Common myeloid progenitor, CD34-positive (primary cell): ENCODE measurements at regions not wholly inside any gene's neighbourhood (a gene's known extent, or its start where the extent isn't known, plus 50 kb on each side); places are given as distances from the start of the nearest gene placed in this dataset.

ENCODE experiments used
- CTCF ChIA-PET: fragments of 350-600 bp; sonication (Branson Sonifier 250); formaldehyde crosslinking; loops from one replicate; lab custom pipeline; 2021; ENCODE audit warnings: antibody characterized with exemption; lab: Charles Lee
- POLR2A ChIA-PET: fragments of 350-600 bp; sonication (Branson Sonifier 250); formaldehyde crosslinking; loops from one replicate; lab custom pipeline; 2021; ENCODE audit warnings: antibody characterized with exemption; lab: Charles Lee
- DNase-seq, 3 donors: peaks; one replicate each; pipeline versions ENCODE4 v3.0.0 to v3.0.0-alpha.2; 2013
- H3K27ac ChIP-seq, 2 experiments: 1 replicate in 1 of 2; 2 replicates in 1 of 2; pipeline ENCODE4 v1.7.0; 2013; ENCODE audit warnings: inconsistent platforms in 2 of 2, low read length in 2 of 2, mild to moderate bottlenecking in 2 of 2, low read depth in 1 of 2, moderate library complexity in 1 of 2; ENCODE audit not compliant: severe bottlenecking in 2 of 2, insufficient read depth in 1 of 2, poor library complexity in 1 of 2
- H3K27me3 ChIP-seq, 5 experiments: replicated peaks in 2 of 5; 1 replicate in 3 of 5; 2 replicates in 2 of 5; pipeline versions ENCODE4 v1.6.1 to v1.7.0; 2013; ENCODE audit warnings: low read length in 4 of 5, mild to moderate bottlenecking in 2 of 5, moderate library complexity in 2 of 5, inconsistent platforms in 1 of 5; ENCODE audit not compliant: insufficient read depth in 5 of 5, control insufficient read depth in 4 of 5
- H3K36me3 ChIP-seq, 4 experiments: 1 replicate in 2 of 4; 2 replicates in 2 of 4; pipeline versions ENCODE4 v1.6.1 to v1.7.0; 2013; ENCODE audit warnings: low read length in 3 of 4, control low read depth in 1 of 4, mild to moderate bottlenecking in 1 of 4; ENCODE audit not compliant: control insufficient read depth in 4 of 4, insufficient read depth in 4 of 4
- H3K4me1 ChIP-seq, 4 experiments: 1 replicate in 3 of 4; 2 replicates in 1 of 4; pipeline versions ENCODE4 v1.6.1 to v1.7.1; 2013; ENCODE audit warnings: low read length in 3 of 4, mild to moderate bottlenecking in 3 of 4, control low read depth in 1 of 4, inconsistent platforms in 1 of 4, moderate library complexity in 1 of 4; ENCODE audit not compliant: control insufficient read depth in 4 of 4, insufficient read depth in 4 of 4; ENCODE audit errors: control extremely low read depth in 1 of 4
- H3K4me3 ChIP-seq, 7 experiments: 1 replicate in 4 of 7; 2 replicates in 3 of 7; pipeline versions ENCODE4 v1.5.1 to v1.7.0; 2013; ENCODE audit warnings: mild to moderate bottlenecking in 7 of 7, low read length in 6 of 7, moderate library complexity in 6 of 7, inconsistent platforms in 2 of 7, low read depth in 2 of 7, control low read depth in 1 of 7; ENCODE audit not compliant: insufficient read depth in 4 of 7, control insufficient read depth in 1 of 7; ENCODE audit errors: extremely low read depth in 1 of 7
- H3K9me3 ChIP-seq, 5 experiments: 1 replicate in 4 of 5; 2 replicates in 1 of 5; pipeline versions ENCODE4 v1.6.1 to v1.7.1; 2013; ENCODE audit warnings: low read length in 4 of 5, mild to moderate bottlenecking in 2 of 5, inconsistent platforms in 1 of 5, low read depth in 1 of 5, moderate library complexity in 1 of 5; ENCODE audit not compliant: control insufficient read depth in 4 of 5, insufficient read depth in 2 of 5; ENCODE audit errors: control extremely low read depth in 1 of 5
- WGBS: methylation state at CpG from one replicate; pipeline ENCODE4 v1.1.5; 2013; ENCODE audit not compliant: insufficient coverage; 5-methylcytosine and 5-hydroxymethylcytosine counted together

- peaks cover 0 to 8% (median 0%) of the 10 kb centered on the region in 5 experiments for H3K27me3 ChIP-seq
- no peaks in the 10 kb centered on the region for H3K4me1 ChIP-seq
- no peak for DNase-seq
- H3K9me3 ChIP-seq = peaks cover 0 to 6% (median 0%) of the 10 kb centered on the region in 5 experiments
- CTCF ChIA-PET = no interaction called here
- H3K27ac ChIP-seq = no peak overlapping the region
- POLR2A ChIA-PET = no interaction called here
- no peak overlapping the region for H3K4me3 ChIP-seq
- WGBS = 94% methylated on average over 11 of the region's 12 CpGs
- H3K36me3 ChIP-seq = no peaks in the 10 kb centered on the region
Measured at GRCh38 chr13:111872475-111873150, 194.3 kb upstream of the SOX1 start.

GRCh38 chr13:111873676-111874178 lies 193.2 kb upstream of the SOX1 start:
- DNase-seq = no peak
- CTCF ChIA-PET = no interaction called here
- H3K9me3 ChIP-seq = peaks cover 0 to 6% (median 0%) of the 10 kb centered on the region in 5 experiments
- no peaks in the 10 kb centered on the region for H3K4me1 ChIP-seq
- 99% methylated on average over 8 of the region's 8 CpGs for WGBS
- H3K4me3 ChIP-seq = no peak overlapping the region
- H3K27me3 ChIP-seq = peaks cover 0 to 8% (median 1%) of the 10 kb centered on the region in 5 experiments
- POLR2A ChIA-PET = no interaction called here
- no peak overlapping the region for H3K27ac ChIP-seq
- no peaks in the 10 kb centered on the region for H3K36me3 ChIP-seq

- peaks cover 0 to 4% (median 0%) of the 10 kb centered on the region in 5 experiments for H3K9me3 ChIP-seq
- no peak overlapping the region for H3K4me3 ChIP-seq
- no peaks in the 10 kb centered on the region for H3K36me3 ChIP-seq
- peaks cover 0 to 8% (median 0%) of the 10 kb centered on the region in 5 experiments for H3K27me3 ChIP-seq
- no peak for DNase-seq
- WGBS = 94% methylated on average over 13 of the region's 13 CpGs
- ChIA-PET POLR2A (no interaction called here), CTCF (no interaction called here)
- H3K27ac ChIP-seq = no peak overlapping the region
- no peaks in the 10 kb centered on the region for H3K4me1 ChIP-seq
Measured at GRCh38 chr13:111874981-111875380, 192.0 kb upstream of the SOX1 start.

GRCh38 chr13:111875915-111876314 lies 191.0 kb upstream of the SOX1 start:
- POLR2A ChIA-PET = no interaction called here
- Histone ChIP-seq H3K4me3 (no peak overlapping the region), H3K36me3 (no peaks in the 10 kb centered on the region), H3K4me1 (no peaks in the 10 kb centered on the region), H3K27ac (no peak overlapping the region), H3K27me3 (peaks cover 0 to 8% (median 0%) of the 10 kb centered on the region in 5 experiments), H3K9me3 (peaks cover 0 to 4% (median 0%) of the 10 kb centered on the region in 5 experiments)
- 86% methylated on average over 6 of the region's 7 CpGs for WGBS
- CTCF ChIA-PET = no interaction called here
- no peak for DNase-seq

GRCh38 chr13:111876506-111876905 lies 190.4 kb upstream of the SOX1 start:
- Histone ChIP-seq H3K36me3 (no peaks in the 10 kb centered on the region), H3K4me3 (no peak overlapping the region), H3K27ac (no peak overlapping the region), H3K4me1 (no peaks in the 10 kb centered on the region), H3K9me3 (peaks cover 0 to 4% (median 0%) of the 10 kb centered on the region in 5 experiments), H3K27me3 (peaks cover 0 to 8% (median 0%) of the 10 kb centered on the region in 5 experiments)
- 78% methylated on average over 4 of the region's 4 CpGs for WGBS
- ChIA-PET POLR2A (no interaction called here), CTCF (no interaction called here)
- no peak for DNase-seq

GRCh38 chr13:111877906-111878305 lies 189.0 kb upstream of the SOX1 start:
- Histone ChIP-seq H3K27me3 (peaks cover 0 to 8% (median 0%) of the 10 kb centered on the region in 5 experiments), H3K4me3 (no peak overlapping the region), H3K9me3 (peaks cover 0 to 4% (median 0%) of the 10 kb centered on the region in 5 experiments), H3K27ac (no peak overlapping the region), H3K36me3 (no peaks in the 10 kb centered on the region), H3K4me1 (no peaks in the 10 kb centered on the region)
- WGBS = 93% methylated on average over 7 of the region's 12 CpGs
- ChIA-PET CTCF (interaction anchor here (1.3 kb wide), 1 partner anchor 10 kb away, joined by 3 read pairs; no protein-coding TSS in a partner anchor), POLR2A (no interaction called here)
- DNase-seq = no peak

GRCh38 chr13:111879719-111880118 lies 187.2 kb upstream of the SOX1 start:
- no peaks in the 10 kb centered on the region for H3K36me3 ChIP-seq
- 74% methylated on average over 5 of the region's 5 CpGs for WGBS
- no peak overlapping the region for H3K27ac ChIP-seq
- POLR2A ChIA-PET = no interaction called here
- no peak for DNase-seq
- no peak overlapping the region for H3K4me3 ChIP-seq
- no peaks in the 10 kb centered on the region for H3K4me1 ChIP-seq
- H3K27me3 ChIP-seq = peaks cover 0 to 9% (median 0%) of the 10 kb centered on the region in 5 experiments
- CTCF ChIA-PET = no interaction called here
- H3K9me3 ChIP-seq = no peaks in the 10 kb centered on the region
